Dedifferentiated amniotic fluid mesenchymal stem cell (primary cell): ENCODE measurements at regions not wholly inside any gene's neighbourhood (a gene's known extent, or its start where the extent isn't known, plus 50 kb on each side); places are given as distances from the start of the nearest gene placed in this dataset.
"Not testable (repeated sequence)": the region's sequence is repeated elsewhere in the genome, so short reads cannot be mapped to it uniquely, and the experiment has no call there.

Source experiments
- DNase-seq: peaks from one replicate; pipeline ENCODE4 v3.0.0-alpha.2; 2016; ENCODE audit errors: extremely low spot score

DNA sequence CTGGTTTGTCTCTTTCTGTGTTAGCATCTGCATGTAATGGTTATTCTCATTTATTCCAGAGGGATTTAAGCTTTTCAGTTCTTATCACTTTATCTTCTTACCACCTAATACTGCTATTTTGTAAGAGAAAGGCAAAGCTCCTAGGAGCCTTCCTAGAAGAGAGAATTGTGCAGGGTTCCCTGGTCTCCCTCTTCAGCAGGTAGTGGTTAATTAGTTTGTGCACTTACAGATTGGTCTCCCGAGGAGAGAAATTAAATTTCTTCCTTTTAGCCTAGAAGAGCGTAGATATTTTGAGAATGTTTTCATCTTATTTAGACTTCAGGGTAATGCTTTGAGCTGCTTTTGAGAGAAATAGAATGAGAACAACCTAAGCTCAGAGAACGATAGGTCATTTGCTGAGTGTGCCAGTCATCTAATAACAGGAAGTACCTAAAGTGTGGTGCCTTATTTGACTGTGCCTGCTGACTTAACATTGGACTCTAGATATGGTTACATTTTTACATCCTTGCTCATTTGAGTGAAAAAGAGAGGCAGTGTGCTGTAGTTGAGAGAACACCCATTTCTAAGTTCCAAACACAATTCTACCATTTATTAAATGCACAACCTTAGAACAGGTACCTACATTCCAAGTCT, 651.4 kb downstream of the STK39 start:
- DNase-seq = no peak

GRCh38 chr2:167595021-167595420, 652.4 kb downstream of the STK39 start:
- no peak for DNase-seq

DNA sequence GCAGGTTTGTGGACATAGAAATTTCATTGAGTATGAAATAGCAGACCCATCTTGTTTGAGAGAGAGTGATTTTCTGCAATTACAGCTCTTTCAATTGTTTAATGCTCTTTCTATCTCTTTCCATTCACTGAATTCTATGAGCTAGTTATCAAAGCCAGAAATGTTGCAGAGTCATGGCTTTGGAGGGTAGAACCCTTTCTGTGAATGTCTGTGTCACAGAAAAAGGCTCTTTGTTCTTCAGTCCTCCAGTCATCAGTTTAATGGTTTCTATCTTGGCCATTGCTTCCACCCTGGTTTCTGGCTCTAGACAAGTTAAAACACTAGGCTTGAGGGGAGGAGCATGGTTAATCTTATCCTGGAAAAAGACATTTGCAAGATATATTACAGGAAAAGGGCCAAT, 655.0 kb downstream of the STK39 start:
- DNase-seq = no peak

DNA sequence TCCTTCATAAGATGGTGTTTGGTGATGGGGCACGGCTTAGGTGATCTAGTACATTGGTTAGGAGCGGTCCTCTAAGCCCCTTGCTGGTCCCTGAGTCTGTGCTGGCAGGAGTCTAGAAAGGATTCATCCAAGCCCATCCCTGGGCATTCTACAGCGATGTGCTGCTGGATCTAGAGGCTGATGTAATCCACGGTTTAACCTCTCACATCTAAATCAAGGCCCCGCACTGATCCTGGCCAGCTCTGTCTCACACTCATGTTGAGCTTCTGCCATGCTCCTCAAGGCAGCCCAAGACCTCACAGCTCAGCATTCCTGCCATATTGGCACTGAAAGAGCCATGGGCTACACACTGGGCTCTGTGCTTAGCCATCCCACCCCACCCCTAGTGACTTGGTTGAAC, 664.8 kb downstream of the STK39 start:
- DNase-seq = no peak

- no peak for DNase-seq
These were observed 665.3 kb downstream of the STK39 start for GRCh38 chr2:167581961-167582574.

DNA sequence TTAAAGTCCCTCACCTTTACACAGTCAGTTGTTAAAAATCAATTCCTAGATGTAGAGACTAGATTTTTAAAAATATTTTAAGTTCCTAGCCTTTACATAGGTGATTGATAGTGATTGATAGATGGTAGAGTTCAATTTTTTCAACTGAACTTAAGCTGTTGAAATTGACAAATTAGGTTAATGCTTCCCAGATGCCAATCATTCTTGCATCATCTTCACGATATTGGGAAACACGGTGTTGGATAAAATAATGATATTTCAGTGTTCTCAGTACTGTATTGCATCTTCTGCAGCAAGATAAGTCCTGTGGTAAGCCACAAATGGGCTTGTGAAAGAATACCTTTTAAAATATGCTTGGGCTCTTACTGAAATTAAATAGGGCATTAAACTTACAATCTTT, 667.6 kb downstream of the STK39 start:
- no peak for DNase-seq

DNA sequence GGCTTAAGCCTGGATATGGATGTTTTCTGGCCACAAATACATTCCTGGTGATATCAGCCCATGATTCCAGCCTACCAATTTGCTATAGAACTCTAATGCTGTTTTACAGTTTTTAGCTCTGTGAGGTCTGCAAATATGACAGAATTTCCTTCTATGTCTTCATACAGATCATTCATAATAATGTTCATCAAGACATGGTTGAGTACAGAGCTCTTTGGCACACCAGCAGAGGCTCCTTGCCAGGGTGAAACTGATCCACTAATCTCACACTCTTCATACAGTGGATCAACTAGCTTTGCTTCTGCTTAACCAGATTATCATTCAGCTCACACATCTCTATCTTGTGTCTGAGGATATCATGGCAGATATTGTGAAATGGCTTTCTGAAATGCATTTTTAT, 672.1 kb downstream of the STK39 start:
- no peak for DNase-seq

DNA sequence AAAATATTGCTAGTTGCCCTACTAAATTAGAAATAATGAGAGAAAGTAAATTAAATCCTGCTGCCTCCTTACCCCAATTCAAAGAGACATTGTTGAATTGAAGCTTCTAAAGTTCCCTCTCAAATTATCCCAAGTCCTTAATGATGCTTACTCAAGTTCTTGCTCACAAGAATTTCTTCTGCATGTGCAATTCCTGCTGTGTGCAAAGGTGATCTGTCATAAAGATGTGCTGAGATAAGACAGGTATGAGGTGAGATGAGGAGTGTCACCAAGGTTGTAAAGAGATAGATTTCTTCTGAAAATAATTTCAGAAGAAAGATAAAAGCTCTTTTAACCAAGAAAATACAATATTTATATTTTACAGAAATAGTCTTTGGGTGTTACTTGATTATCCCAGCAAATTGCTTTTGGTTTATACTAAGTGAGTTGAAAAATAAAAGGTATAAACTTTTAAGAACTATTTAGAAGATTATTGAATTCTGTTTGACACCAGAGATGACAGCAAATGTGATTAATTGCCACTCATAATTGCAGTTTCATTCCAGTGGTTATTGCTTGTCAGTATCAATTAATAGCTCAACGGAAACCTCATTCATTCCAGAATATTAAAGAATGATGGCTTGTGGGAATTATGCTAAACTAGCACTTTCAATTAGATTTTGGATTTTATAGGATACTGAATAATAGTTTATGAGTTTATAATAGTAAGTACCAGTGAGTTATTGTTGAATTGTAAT, 674.3 kb downstream of the STK39 start:
- DNase-seq = no peak

- no peak for DNase-seq
These were observed 677.0 kb downstream of the STK39 start for GRCh38 chr2:167570370-167570769.

- not testable (repeated sequence) for DNase-seq
These were observed 675.8 kb downstream of the XIRP2 start for GRCh38 chr2:167563885-167564619.

- DNase-seq = not testable (repeated sequence)
These were observed 670.2 kb downstream of the XIRP2 start for GRCh38 chr2:167558272-167558991.

DNA sequence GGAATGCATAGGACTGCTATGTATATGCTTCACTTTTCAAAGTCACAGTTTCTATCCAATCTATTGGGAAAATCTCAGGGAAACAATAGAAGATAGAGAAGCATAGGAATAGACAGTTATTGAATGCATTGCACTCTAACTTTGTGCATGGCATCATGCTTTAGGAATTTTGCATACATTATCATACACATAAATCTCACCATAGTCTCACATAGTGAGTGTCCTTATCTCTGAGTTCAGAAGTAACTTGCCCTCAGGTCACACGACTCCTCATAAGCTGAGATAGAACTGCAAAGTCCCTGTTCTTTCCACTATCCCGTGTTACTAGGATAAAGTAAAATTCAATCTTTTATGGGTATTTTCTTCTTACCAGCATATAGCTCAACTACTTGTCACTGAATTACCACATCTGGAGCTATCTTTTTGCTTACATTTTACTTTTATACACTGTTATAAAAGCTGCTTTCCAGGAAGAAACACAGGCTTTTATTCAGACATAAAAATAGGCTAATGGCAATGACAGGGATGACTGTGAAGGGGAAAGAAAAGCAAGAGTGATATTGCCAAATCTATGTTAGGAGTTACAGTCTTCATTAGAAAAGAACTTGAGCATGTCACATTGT, 666.9 kb downstream of the XIRP2 start:
- no peak for DNase-seq

- no peak for DNase-seq
These were observed 665.4 kb downstream of the XIRP2 start for GRCh38 chr2:167553635-167554034.

GRCh38 chr2:167551416-167551815, 663.1 kb downstream of the XIRP2 start:
- no peak for DNase-seq

- no peak for DNase-seq
These were observed 662.2 kb downstream of the XIRP2 start for GRCh38 chr2:167550448-167550847.

DNA sequence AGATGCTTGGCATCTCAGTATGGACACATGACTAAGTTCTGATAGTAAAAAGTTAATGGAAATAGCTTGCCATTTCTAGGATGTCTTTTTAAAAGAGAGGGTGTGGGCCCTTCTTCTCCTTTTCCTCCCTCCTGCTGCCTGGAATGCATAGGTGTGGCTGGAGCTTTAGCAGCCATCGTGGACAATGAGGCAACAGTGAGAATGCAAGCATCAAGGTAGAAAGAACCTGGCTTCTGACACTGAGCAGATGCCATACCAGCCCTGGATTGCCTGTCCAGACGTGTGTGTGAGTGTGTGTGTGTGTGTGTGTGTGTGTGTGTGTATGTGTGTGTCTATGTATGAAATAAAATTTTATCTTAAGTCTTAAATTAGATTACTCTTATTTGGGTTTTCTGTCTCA, 660.1 kb downstream of the XIRP2 start:
- no peak for DNase-seq

- no peak for DNase-seq
These were observed 656.3 kb downstream of the XIRP2 start for GRCh38 chr2:167544602-167545001.

DNA sequence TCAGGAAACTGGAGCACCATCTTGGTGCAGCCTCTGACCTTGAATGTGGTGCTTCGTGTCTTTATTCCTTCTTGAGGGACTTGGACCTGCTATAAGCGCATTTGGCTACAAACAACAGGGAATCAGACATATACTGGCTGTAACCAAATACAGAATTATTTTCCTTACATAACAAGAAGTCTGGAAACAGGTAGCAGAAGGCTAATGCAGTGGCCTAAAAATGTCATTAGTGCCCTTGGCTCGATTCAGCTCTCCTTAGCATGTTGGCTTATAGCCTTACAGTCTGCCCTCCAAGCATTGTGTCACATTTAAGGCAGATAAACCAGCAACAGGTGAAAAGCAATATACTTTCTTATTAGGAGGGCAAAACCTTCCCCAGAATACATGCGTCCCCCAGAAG, 655.4 kb downstream of the XIRP2 start:
- DNase-seq = no peak

DNA sequence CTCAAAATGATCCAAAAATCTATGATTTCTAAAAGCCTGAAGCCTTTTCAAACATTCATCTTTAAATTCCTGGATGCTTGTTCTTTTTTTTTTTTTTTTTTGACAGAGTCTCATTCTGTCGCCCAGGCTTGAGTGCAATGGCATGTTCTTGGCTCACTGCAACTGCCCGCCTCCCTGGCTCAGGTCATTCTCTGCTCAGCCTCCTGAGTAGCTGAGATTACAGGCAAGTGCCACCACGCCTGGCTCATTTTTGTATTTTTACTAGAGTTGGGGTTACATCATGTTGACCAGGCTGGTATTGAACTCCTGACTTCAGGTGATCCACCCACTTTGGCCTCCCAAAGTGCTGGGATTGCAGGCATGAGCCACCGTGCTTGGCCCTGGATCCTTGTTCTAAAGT, 649.5 kb downstream of the XIRP2 start:
- DNase-seq = no peak

DNA sequence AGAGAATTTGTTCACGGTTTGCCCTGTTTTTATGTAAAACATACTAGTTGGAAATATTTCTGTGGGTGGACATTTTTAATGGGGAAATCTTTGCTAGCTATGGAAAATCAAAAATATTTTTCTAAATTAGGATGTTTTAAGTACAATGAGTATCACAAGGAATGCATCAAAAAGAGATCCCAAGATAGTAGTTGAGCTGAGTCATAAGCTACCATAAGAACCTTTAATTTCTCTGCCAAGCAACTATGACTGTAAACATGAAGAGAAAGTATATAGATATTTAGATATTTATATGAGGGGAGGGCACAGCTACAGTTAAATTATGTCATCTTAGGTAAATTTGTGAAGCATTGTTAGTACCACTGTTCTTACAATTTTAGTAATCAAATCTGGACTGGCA, 646.2 kb downstream of the XIRP2 start:
- DNase-seq = no peak

GRCh38 chr2:167524786-167525185, 636.5 kb downstream of the XIRP2 start:
- no peak for DNase-seq
